OCI-LY1 (cell line): ENCODE measurements at regions not wholly inside any gene's neighbourhood (a gene's known extent, or its start where the extent isn't known, plus 50 kb on each side); places are given as distances from the start of the nearest gene placed in this dataset.

ENCODE experiments used
- EZH2 ChIP-seq: fragments of 200-600 bp; sonication (generic), shearing (Covaris generic); IDR thresholded peaks from 2 replicates; pipeline ENCODE4 v1.8.0; 2017; ENCODE audit warnings: borderline replicate concordance, mixed run types, mild to moderate bottlenecking, antibody characterized with exemption, low read length, moderate library complexity, mixed read lengths
- TF ChIP-seq, protein P1 (sequence below): fragments of 200-600 bp; sonication (generic), shearing (Covaris generic); IDR thresholded peaks from 2 replicates; pipeline ENCODE4 v1.5.1; 2017; ENCODE audit warnings: mild to moderate bottlenecking, antibody characterized with exemption, low read length, moderate library complexity, mixed read lengths

GRCh38 chr1:208475951-208476845 lies 232.0 kb upstream of the PLXNA2 start:
- TF ChIP-seq, protein P1, sequence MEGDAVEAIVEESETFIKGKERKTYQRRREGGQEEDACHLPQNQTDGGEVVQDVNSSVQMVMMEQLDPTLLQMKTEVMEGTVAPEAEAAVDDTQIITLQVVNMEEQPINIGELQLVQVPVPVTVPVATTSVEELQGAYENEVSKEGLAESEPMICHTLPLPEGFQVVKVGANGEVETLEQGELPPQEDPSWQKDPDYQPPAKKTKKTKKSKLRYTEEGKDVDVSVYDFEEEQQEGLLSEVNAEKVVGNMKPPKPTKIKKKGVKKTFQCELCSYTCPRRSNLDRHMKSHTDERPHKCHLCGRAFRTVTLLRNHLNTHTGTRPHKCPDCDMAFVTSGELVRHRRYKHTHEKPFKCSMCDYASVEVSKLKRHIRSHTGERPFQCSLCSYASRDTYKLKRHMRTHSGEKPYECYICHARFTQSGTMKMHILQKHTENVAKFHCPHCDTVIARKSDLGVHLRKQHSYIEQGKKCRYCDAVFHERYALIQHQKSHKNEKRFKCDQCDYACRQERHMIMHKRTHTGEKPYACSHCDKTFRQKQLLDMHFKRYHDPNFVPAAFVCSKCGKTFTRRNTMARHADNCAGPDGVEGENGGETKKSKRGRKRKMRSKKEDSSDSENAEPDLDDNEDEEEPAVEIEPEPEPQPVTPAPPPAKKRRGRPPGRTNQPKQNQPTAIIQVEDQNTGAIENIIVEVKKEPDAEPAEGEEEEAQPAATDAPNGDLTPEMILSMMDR: no peak
- TF ChIP-seq EZH2: no peak
